ENCODE measurements at regions not wholly inside any gene's neighbourhood (a gene's known extent, or its start where the extent isn't known, plus 50 kb on each side); places are given as distances from the start of the nearest gene placed in this dataset.

- TF ChIP-seq CTCF (IDR thresholded peaks at IDR 0.05; ENCODE audit: insufficient read depth, low read length, poor library complexity, severe bottlenecking) = no peak
- no peaks in the 10 kb centered on the region for H3K36me3 ChIP-seq (ENCODE audit: control insufficient read depth, insufficient read depth, low read length)
- H3K27me3 ChIP-seq (ENCODE audit: control insufficient read depth, insufficient read depth, low read length) = no peaks in the 10 kb centered on the region
- H3K4me3 ChIP-seq (ENCODE audit: low read depth, low read length) = no peak overlapping the region
- no peak for DNase-seq (ENCODE audit: low read depth)
Observed at GRCh38 chr10:94098896-94099295, 105.2 kb downstream of the PLCE1 start.

GRCh38 chr10:94101894-94102293 lies 108.2 kb downstream of the PLCE1 start:
- Histone ChIP-seq H3K27me3 (ENCODE audit: control insufficient read depth, insufficient read depth, low read length) (no peaks in the 10 kb centered on the region), H3K4me3 (ENCODE audit: low read depth, low read length) (no peak overlapping the region), H3K36me3 (ENCODE audit: control insufficient read depth, insufficient read depth, low read length) (no peaks in the 10 kb centered on the region)
- DNase-seq (ENCODE audit: low read depth) = no peak
- no peak for TF ChIP-seq CTCF (IDR thresholded peaks at IDR 0.05; ENCODE audit: insufficient read depth, low read length, poor library complexity, severe bottlenecking)

- no peak for TF ChIP-seq CTCF (IDR thresholded peaks at IDR 0.05; ENCODE audit: insufficient read depth, low read length, poor library complexity, severe bottlenecking)
- H3K27me3 ChIP-seq (ENCODE audit: control insufficient read depth, insufficient read depth, low read length) = no peaks in the 10 kb centered on the region
- no peak for DNase-seq (ENCODE audit: low read depth)
- H3K4me3 ChIP-seq (ENCODE audit: low read depth, low read length) = no peak overlapping the region
- no peaks in the 10 kb centered on the region for H3K36me3 ChIP-seq (ENCODE audit: control insufficient read depth, insufficient read depth, low read length)
Observed at GRCh38 chr10:94102436-94102835, 108.7 kb downstream of the PLCE1 start.

GRCh38 chr10:94103192-94103591 lies 109.5 kb downstream of the PLCE1 start:
- H3K4me3 ChIP-seq (ENCODE audit: low read depth, low read length) = no peak overlapping the region
- no peaks in the 10 kb centered on the region for H3K27me3 ChIP-seq (ENCODE audit: control insufficient read depth, insufficient read depth, low read length)
- H3K36me3 ChIP-seq (ENCODE audit: control insufficient read depth, insufficient read depth, low read length) = no peaks in the 10 kb centered on the region
- no peak for TF ChIP-seq CTCF (IDR thresholded peaks at IDR 0.05; ENCODE audit: insufficient read depth, low read length, poor library complexity, severe bottlenecking)
- no peak for DNase-seq (ENCODE audit: low read depth)

- DNase-seq (ENCODE audit: low read depth) = no peak
- Histone ChIP-seq H3K27me3 (ENCODE audit: control insufficient read depth, insufficient read depth, low read length) (no peaks in the 10 kb centered on the region), H3K4me3 (ENCODE audit: low read depth, low read length) (no peak overlapping the region), H3K36me3 (ENCODE audit: control insufficient read depth, insufficient read depth, low read length) (no peaks in the 10 kb centered on the region)
- TF ChIP-seq CTCF (IDR thresholded peaks at IDR 0.05; ENCODE audit: insufficient read depth, low read length, poor library complexity, severe bottlenecking) = no peak
Observed at GRCh38 chr10:94103801-94104221, 110.1 kb downstream of the PLCE1 start.

GRCh38 chr10:94104316-94105000 lies 110.7 kb downstream of the PLCE1 start:
- Histone ChIP-seq H3K36me3 (ENCODE audit: control insufficient read depth, insufficient read depth, low read length) (no peaks in the 10 kb centered on the region), H3K4me3 (ENCODE audit: low read depth, low read length) (no peak overlapping the region), H3K27me3 (ENCODE audit: control insufficient read depth, insufficient read depth, low read length) (no peaks in the 10 kb centered on the region)
- no peak for TF ChIP-seq CTCF (IDR thresholded peaks at IDR 0.05; ENCODE audit: insufficient read depth, low read length, poor library complexity, severe bottlenecking)
- DNase-seq (ENCODE audit: low read depth) = no peak
